Activated naive CD8-positive, alpha-beta T cell (primary cell): ENCODE measurements at regions not wholly inside any gene's neighbourhood (a gene's known extent, or its start where the extent isn't known, plus 50 kb on each side); places are given as distances from the start of the nearest gene placed in this dataset.
"Not testable (repeated sequence)": the region's sequence is repeated elsewhere in the genome, so short reads cannot be mapped to it uniquely, and the experiment has no call there.

ENCODE experiments used
- H3K27ac Mint-ChIP-seq: one replicate; pipeline ENCODE4 v1.8.0; 2021; ENCODE audit warnings: mixed read lengths
- H3K27me3 Mint-ChIP-seq: one replicate; pipeline ENCODE4 v1.8.0; 2021; ENCODE audit warnings: mixed read lengths
- H3K36me3 Mint-ChIP-seq: one replicate; pipeline ENCODE4 v1.8.0; 2021; ENCODE audit warnings: mixed read lengths
- H3K4me1 Mint-ChIP-seq: one replicate; pipeline ENCODE4 v1.8.0; 2021; ENCODE audit warnings: low read depth, mixed read lengths
- H3K4me3 Mint-ChIP-seq: one replicate; pipeline ENCODE4 v1.8.0; 2021; ENCODE audit warnings: mild to moderate bottlenecking, mixed read lengths
- H3K9me3 Mint-ChIP-seq: one replicate; pipeline ENCODE4 v1.8.0; 2021; ENCODE audit warnings: low read depth, mixed read lengths

GRCh38 chr19:13712767-13713201 lies 51.5 kb upstream of the MRI1 start:
- H3K9me3 Mint-ChIP-seq: peaks cover 3% of the 10 kb centered on the region
- H3K4me3 Mint-ChIP-seq: no peak overlapping the region
- H3K27ac Mint-ChIP-seq: no peak overlapping the region
- peaks cover 3% of the 10 kb centered on the region for H3K36me3 Mint-ChIP-seq
- H3K4me1 Mint-ChIP-seq: peaks cover 1% of the 10 kb centered on the region
- peaks cover 5% of the 10 kb centered on the region for H3K27me3 Mint-ChIP-seq

- no peaks in the 10 kb centered on the region for H3K4me1 Mint-ChIP-seq
- H3K36me3 Mint-ChIP-seq: no peaks in the 10 kb centered on the region
- no peak overlapping the region for H3K4me3 Mint-ChIP-seq
- peaks cover 5% of the 10 kb centered on the region for H3K27me3 Mint-ChIP-seq
- no peak overlapping the region for H3K27ac Mint-ChIP-seq
- H3K9me3 Mint-ChIP-seq: no peaks in the 10 kb centered on the region
Observed at GRCh38 chr19:13707915-13708314, 56.4 kb upstream of the MRI1 start.

- Mint-ChIP-seq H3K4me1 (no peaks in the 10 kb centered on the region), H3K27ac (no peak overlapping the region), H3K36me3 (peaks cover 2% of the 10 kb centered on the region), H3K9me3 (no peaks in the 10 kb centered on the region), H3K27me3 (peaks cover 8% of the 10 kb centered on the region), H3K4me3 (no peak overlapping the region)
Observed at GRCh38 chr19:13705928-13706447, 58.3 kb upstream of the MRI1 start.

GRCh38 chr19:13705201-13705600 lies 59.1 kb upstream of the MRI1 start:
- Mint-ChIP-seq H3K9me3 (no peaks in the 10 kb centered on the region), H3K36me3 (peaks cover 2% of the 10 kb centered on the region), H3K27me3 (peaks cover 12% of the 10 kb centered on the region), H3K4me3 (no peak overlapping the region), H3K4me1 (no peaks in the 10 kb centered on the region), H3K27ac (no peak overlapping the region)

GRCh38 chr19:13701624-13702023 lies 62.7 kb upstream of the MRI1 start:
- Mint-ChIP-seq H3K4me3 (no peak overlapping the region), H3K27ac (no peak overlapping the region), H3K36me3 (peaks cover 2% of the 10 kb centered on the region), H3K4me1 (no peaks in the 10 kb centered on the region), H3K27me3 (peaks cover 17% of the 10 kb centered on the region), H3K9me3 (no peaks in the 10 kb centered on the region)

- Mint-ChIP-seq H3K4me1 (no peaks in the 10 kb centered on the region), H3K36me3 (peaks cover 2% of the 10 kb centered on the region), H3K4me3 (no peak overlapping the region), H3K27ac (no peak overlapping the region), H3K9me3 (no peaks in the 10 kb centered on the region), H3K27me3 (peaks cover 23% of the 10 kb centered on the region)
Observed at GRCh38 chr19:13700621-13701020, 63.7 kb upstream of the MRI1 start.

GRCh38 chr19:13699786-13700185 lies 64.5 kb upstream of the MRI1 start:
- Mint-ChIP-seq H3K9me3 (no peaks in the 10 kb centered on the region), H3K27ac (no peak overlapping the region), H3K27me3 (peaks cover 23% of the 10 kb centered on the region), H3K4me3 (no peak overlapping the region), H3K36me3 (peaks cover 5% of the 10 kb centered on the region), H3K4me1 (no peaks in the 10 kb centered on the region)

GRCh38 chr19:13696839-13697238 lies 67.5 kb upstream of the MRI1 start:
- peaks cover 23% of the 10 kb centered on the region for H3K27me3 Mint-ChIP-seq
- H3K4me1 Mint-ChIP-seq: no peaks in the 10 kb centered on the region

GRCh38 chr19:13693889-13694288 lies 70.4 kb upstream of the MRI1 start:
- H3K36me3 Mint-ChIP-seq: peaks cover 2% of the 10 kb centered on the region

More at GRCh38 chr19:13696839-13697238, 67.5 kb upstream of the MRI1 start:
- peaks cover 5% of the 10 kb centered on the region for H3K36me3 Mint-ChIP-seq
- H3K9me3 Mint-ChIP-seq: no peaks in the 10 kb centered on the region
- no peak overlapping the region for H3K4me3 Mint-ChIP-seq
- no peak overlapping the region for H3K27ac Mint-ChIP-seq

GRCh38 chr19:13691569-13692435 lies 72.5 kb upstream of the MRI1 start:
- H3K9me3 Mint-ChIP-seq: no peaks in the 10 kb centered on the region
- H3K27ac Mint-ChIP-seq: no peak overlapping the region
- H3K4me3 Mint-ChIP-seq: no peak overlapping the region
- peaks cover 2% of the 10 kb centered on the region for H3K36me3 Mint-ChIP-seq
- no peaks in the 10 kb centered on the region for H3K4me1 Mint-ChIP-seq
- peaks cover 18% of the 10 kb centered on the region for H3K27me3 Mint-ChIP-seq

More at GRCh38 chr19:13693889-13694288, 70.4 kb upstream of the MRI1 start:
- Mint-ChIP-seq H3K27ac (no peak overlapping the region), H3K9me3 (no peaks in the 10 kb centered on the region), H3K4me1 (no peaks in the 10 kb centered on the region), H3K4me3 (no peak overlapping the region), H3K27me3 (peaks cover 20% of the 10 kb centered on the region)

- H3K27me3 Mint-ChIP-seq: peaks cover 5% of the 10 kb centered on the region
Observed at GRCh38 chr19:13689085-13689484, 75.2 kb upstream of the MRI1 start.

GRCh38 chr19:13684021-13684420 lies 80.3 kb upstream of the MRI1 start:
- Mint-ChIP-seq H3K4me3 (no peak overlapping the region), H3K4me1 (peaks cover 5% of the 10 kb centered on the region), H3K36me3 (peaks cover 7% of the 10 kb centered on the region), H3K9me3 (peaks cover 6% of the 10 kb centered on the region), H3K27me3 (peaks cover 2% of the 10 kb centered on the region), H3K27ac (no peak overlapping the region)

More at GRCh38 chr19:13689085-13689484, 75.2 kb upstream of the MRI1 start:
- H3K4me3 Mint-ChIP-seq: no peak overlapping the region
- H3K4me1 Mint-ChIP-seq: peaks cover 5% of the 10 kb centered on the region
- no peaks in the 10 kb centered on the region for H3K36me3 Mint-ChIP-seq
- H3K9me3 Mint-ChIP-seq: no peaks in the 10 kb centered on the region
- no peak overlapping the region for H3K27ac Mint-ChIP-seq

- H3K4me3 Mint-ChIP-seq: no peak overlapping the region
- peaks cover 5% of the 10 kb centered on the region for H3K4me1 Mint-ChIP-seq
- H3K27me3 Mint-ChIP-seq: peaks cover 10% of the 10 kb centered on the region
- H3K36me3 Mint-ChIP-seq: peaks cover 14% of the 10 kb centered on the region
- no peak overlapping the region for H3K27ac Mint-ChIP-seq
- peaks cover 8% of the 10 kb centered on the region for H3K9me3 Mint-ChIP-seq
Observed at GRCh38 chr19:13681509-13681908, 82.8 kb upstream of the MRI1 start.

GRCh38 chr19:13680708-13681360 lies 83.5 kb upstream of the MRI1 start:
- H3K27me3 Mint-ChIP-seq: peaks cover 10% of the 10 kb centered on the region
- not testable (repeated sequence) for H3K4me3 Mint-ChIP-seq, H3K9me3 Mint-ChIP-seq

GRCh38 chr19:13676967-13677366 lies 87.4 kb upstream of the MRI1 start:
- peaks cover 18% of the 10 kb centered on the region for H3K36me3 Mint-ChIP-seq
- peaks cover 13% of the 10 kb centered on the region for H3K27me3 Mint-ChIP-seq
- H3K4me3 Mint-ChIP-seq: not testable (repeated sequence)

More at GRCh38 chr19:13680708-13681360, 83.5 kb upstream of the MRI1 start:
- peaks cover 14% of the 10 kb centered on the region for H3K36me3 Mint-ChIP-seq
- H3K27ac Mint-ChIP-seq, H3K4me1 Mint-ChIP-seq: not testable (repeated sequence)

More at GRCh38 chr19:13676967-13677366, 87.4 kb upstream of the MRI1 start:
- not testable (repeated sequence) for H3K9me3 Mint-ChIP-seq, H3K27ac Mint-ChIP-seq, H3K4me1 Mint-ChIP-seq
